ENCODE measurements at regions not wholly inside any gene's neighbourhood (a gene's known extent, or its start where the extent isn't known, plus 50 kb on each side); places are given as distances from the start of the nearest gene placed in this dataset.

DNA sequence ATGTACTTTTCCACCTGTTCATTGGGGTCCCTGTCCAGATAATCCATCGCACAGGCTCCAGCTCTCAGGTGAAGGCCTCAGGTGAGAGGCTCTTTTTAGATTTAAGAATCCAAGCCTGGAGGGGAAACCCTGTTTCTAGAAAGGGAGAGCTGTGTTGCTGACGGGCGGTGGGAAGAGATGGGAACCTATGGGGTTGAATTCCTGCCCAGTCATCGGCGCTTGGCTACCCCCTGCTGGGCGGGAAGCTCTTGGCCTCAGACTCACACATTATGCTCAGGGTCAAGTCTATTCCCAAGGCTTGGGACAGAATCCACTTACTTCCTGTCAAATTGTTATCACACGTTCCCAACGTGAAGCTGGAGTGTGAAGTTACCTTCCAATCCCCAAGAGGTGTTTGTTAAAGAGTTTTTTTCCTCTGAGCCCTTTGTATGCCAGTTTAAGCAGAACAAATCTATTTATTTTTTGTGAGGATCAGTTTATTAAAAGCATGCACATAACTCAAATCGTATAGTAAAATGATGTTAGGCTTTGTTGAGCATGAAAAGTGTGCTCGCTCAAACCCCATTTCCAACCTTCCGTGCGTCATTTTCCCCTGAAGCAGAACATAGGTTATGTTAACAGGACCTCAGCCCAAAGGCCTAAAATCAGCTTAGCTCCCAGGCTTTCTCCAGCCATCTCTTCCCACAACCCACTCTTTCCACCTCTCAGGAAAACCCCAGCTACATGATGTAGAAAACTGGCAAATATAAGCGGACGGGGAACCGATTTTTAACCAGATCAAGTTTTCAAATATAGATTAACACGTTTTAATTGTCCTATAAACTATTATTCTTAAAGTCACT, 181.7 kb upstream of the ETAA1 start:
- TF ChIP-seq, protein P1, sequence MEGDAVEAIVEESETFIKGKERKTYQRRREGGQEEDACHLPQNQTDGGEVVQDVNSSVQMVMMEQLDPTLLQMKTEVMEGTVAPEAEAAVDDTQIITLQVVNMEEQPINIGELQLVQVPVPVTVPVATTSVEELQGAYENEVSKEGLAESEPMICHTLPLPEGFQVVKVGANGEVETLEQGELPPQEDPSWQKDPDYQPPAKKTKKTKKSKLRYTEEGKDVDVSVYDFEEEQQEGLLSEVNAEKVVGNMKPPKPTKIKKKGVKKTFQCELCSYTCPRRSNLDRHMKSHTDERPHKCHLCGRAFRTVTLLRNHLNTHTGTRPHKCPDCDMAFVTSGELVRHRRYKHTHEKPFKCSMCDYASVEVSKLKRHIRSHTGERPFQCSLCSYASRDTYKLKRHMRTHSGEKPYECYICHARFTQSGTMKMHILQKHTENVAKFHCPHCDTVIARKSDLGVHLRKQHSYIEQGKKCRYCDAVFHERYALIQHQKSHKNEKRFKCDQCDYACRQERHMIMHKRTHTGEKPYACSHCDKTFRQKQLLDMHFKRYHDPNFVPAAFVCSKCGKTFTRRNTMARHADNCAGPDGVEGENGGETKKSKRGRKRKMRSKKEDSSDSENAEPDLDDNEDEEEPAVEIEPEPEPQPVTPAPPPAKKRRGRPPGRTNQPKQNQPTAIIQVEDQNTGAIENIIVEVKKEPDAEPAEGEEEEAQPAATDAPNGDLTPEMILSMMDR (IDR thresholded peaks at IDR 0.05; ENCODE audit: low read length): no peak
- no peak for TF ChIP-seq EZH2phosphoT487 (IDR thresholded peaks at IDR 0.05; ENCODE audit: low read length)

Measured in MM.1S (cell line).